HUDEP-2 (cell line): ENCODE measurements at regions not wholly inside any gene's neighbourhood (a gene's known extent, or its start where the extent isn't known, plus 50 kb on each side); places are given as distances from the start of the nearest gene placed in this dataset.

Source experiments
- DNase-seq, 76 experiments: peaks; one replicate each; lab custom pipeline; 2025; ENCODE audit not compliant: unreplicated experiment in 76 of 76; lab: John Stamatoyannopoulos, UW

- peak in 5 of 76 experiments; percentile 2 to 22 (median 11) for DNase-seq
These were observed 828.7 kb downstream of the PCDH7 start for GRCh38 chr4:31548823-31549222.

GRCh38 chr4:31549256-31549655 is 829.1 kb downstream of the PCDH7 start:
- no peak for DNase-seq

- peak in 2 of 76 experiments; percentile 1 to 3 for DNase-seq
These were observed 837.3 kb downstream of the PCDH7 start for GRCh38 chr4:31557437-31557836.

GRCh38 chr4:31573554-31573953 is 853.4 kb downstream of the PCDH7 start:
- DNase-seq: no peak

- DNase-seq: no peak
These were observed 855.3 kb downstream of the PCDH7 start for GRCh38 chr4:31575504-31575903.

GRCh38 chr4:31580843-31581242 is 860.7 kb downstream of the PCDH7 start:
- no peak for DNase-seq

- no peak for DNase-seq
These were observed 865.3 kb downstream of the PCDH7 start for GRCh38 chr4:31585503-31585902.

GRCh38 chr4:31592293-31592692 is 872.1 kb downstream of the PCDH7 start:
- no peak for DNase-seq

GRCh38 chr4:31595496-31595895 is 875.3 kb downstream of the PCDH7 start:
- DNase-seq: no peak

- DNase-seq: no peak
These were observed 878.5 kb downstream of the PCDH7 start for GRCh38 chr4:31598639-31599038.

GRCh38 chr4:31601793-31602192 is 881.6 kb downstream of the PCDH7 start:
- DNase-seq: no peak

GRCh38 chr4:31613946-31614623 is 893.9 kb downstream of the PCDH7 start:
- no peak for DNase-seq

- no peak for DNase-seq
These were observed 897.5 kb downstream of the PCDH7 start for GRCh38 chr4:31617667-31618066.

- no peak for DNase-seq
These were observed 900.3 kb downstream of the PCDH7 start for GRCh38 chr4:31620476-31620875.

- DNase-seq: no peak
These were observed 925.1 kb downstream of the PCDH7 start for GRCh38 chr4:31645236-31645635.

- no peak for DNase-seq
These were observed 927.6 kb downstream of the PCDH7 start for GRCh38 chr4:31647786-31648185.

GRCh38 chr4:31649878-31650277 is 929.7 kb downstream of the PCDH7 start:
- no peak for DNase-seq

GRCh38 chr4:31651541-31651940 is 931.4 kb downstream of the PCDH7 start:
- DNase-seq: no peak

GRCh38 chr4:31655328-31655727 is 935.2 kb downstream of the PCDH7 start:
- DNase-seq: no peak

GRCh38 chr4:31657859-31658570 is 937.8 kb downstream of the PCDH7 start:
- DNase-seq: no peak

GRCh38 chr4:31660916-31661315 is 940.7 kb downstream of the PCDH7 start:
- no peak for DNase-seq

- DNase-seq: no peak
These were observed 942.8 kb downstream of the PCDH7 start for GRCh38 chr4:31662951-31663350.
